ENCODE measurements at regions not wholly inside any gene's neighbourhood (a gene's known extent, or its start where the extent isn't known, plus 50 kb on each side); places are given as distances from the start of the nearest gene placed in this dataset.

- intact Hi-C loops (cut with micrococcal nuclease), result no loop called here
- H3K4me3 Mint-ChIP-seq, result no peak overlapping the region
- H3K4me1 Mint-ChIP-seq (ENCODE audit: low read depth), result peaks cover 2% of the 10 kb centered on the region
- no peaks in the 10 kb centered on the region for H3K9me3 Mint-ChIP-seq
- DNase-seq (no peak), ATAC-seq (no peak)
- no peaks in the 10 kb centered on the region for H3K36me3 Mint-ChIP-seq (ENCODE audit: low read depth)
- ChIA-PET CTCF (no interaction called here), POLR2A (no interaction called here)
- TF ChIP-seq, protein P1, sequence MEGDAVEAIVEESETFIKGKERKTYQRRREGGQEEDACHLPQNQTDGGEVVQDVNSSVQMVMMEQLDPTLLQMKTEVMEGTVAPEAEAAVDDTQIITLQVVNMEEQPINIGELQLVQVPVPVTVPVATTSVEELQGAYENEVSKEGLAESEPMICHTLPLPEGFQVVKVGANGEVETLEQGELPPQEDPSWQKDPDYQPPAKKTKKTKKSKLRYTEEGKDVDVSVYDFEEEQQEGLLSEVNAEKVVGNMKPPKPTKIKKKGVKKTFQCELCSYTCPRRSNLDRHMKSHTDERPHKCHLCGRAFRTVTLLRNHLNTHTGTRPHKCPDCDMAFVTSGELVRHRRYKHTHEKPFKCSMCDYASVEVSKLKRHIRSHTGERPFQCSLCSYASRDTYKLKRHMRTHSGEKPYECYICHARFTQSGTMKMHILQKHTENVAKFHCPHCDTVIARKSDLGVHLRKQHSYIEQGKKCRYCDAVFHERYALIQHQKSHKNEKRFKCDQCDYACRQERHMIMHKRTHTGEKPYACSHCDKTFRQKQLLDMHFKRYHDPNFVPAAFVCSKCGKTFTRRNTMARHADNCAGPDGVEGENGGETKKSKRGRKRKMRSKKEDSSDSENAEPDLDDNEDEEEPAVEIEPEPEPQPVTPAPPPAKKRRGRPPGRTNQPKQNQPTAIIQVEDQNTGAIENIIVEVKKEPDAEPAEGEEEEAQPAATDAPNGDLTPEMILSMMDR (IDR thresholded peaks at IDR 0.05), result no peak
- no peak overlapping the region for H3K27ac Mint-ChIP-seq
- peaks cover 35% of the 10 kb centered on the region for H3K27me3 Mint-ChIP-seq
These were observed 107.8 kb downstream of the ENGASE start for GRCh38 chr17:79182176-79183042.

DNA sequence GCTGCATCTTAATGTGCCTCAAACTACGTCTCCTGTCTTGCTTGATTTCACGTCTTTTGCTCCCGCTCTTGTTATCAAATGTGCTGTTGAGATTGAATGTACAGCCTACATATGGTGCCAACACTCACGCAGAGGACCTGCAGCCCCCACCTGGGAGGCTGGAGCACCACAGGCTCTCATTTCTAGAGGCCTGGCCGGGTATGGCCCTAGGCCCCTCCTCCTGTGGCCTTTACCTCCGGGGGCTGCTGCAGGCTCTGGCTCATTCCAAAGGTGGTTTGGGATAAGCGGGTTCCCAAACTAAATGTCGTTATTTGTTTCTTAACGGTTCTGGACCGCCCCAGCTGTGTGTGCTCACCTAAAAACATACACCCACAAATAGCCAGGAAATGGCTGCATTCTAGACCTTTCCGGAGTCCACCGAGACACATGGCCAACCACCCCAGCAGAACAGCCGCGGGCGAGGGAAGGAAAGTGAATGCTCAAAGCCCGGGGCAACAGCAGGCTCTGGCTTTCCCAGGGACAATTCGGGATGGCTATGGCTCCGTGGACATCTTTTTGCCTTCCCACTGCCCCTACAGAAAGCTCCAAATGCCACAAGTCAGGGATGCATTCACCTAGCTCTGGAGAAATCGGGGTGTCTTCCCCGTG is 105.9 kb downstream of the ENGASE start:
- TF ChIP-seq, protein P1 (IDR thresholded peaks at IDR 0.05), result no peak
- DNase-seq, result no peak
- no peaks in the 10 kb centered on the region for H3K9me3 Mint-ChIP-seq
- POLR2A ChIA-PET, result no interaction called here
- CTCF ChIA-PET, result no interaction called here
- no peak overlapping the region for H3K27ac Mint-ChIP-seq
- no peak overlapping the region for H3K4me3 Mint-ChIP-seq
- peaks cover 26% of the 10 kb centered on the region for H3K27me3 Mint-ChIP-seq
- no peaks in the 10 kb centered on the region for H3K36me3 Mint-ChIP-seq (ENCODE audit: low read depth)
- H3K4me1 Mint-ChIP-seq (ENCODE audit: low read depth), result peaks cover 2% of the 10 kb centered on the region
- intact Hi-C loops (cut with micrococcal nuclease), result no loop called here
- ATAC-seq, result no peak

- CTCF ChIA-PET, result no interaction called here
- no peak for ATAC-seq
- Mint-ChIP-seq H3K27ac (no peak overlapping the region), H3K27me3 (peaks cover 15% of the 10 kb centered on the region), H3K4me3 (no peak overlapping the region), H3K36me3 (ENCODE audit: low read depth) (no peaks in the 10 kb centered on the region), H3K4me1 (ENCODE audit: low read depth) (peaks cover 2% of the 10 kb centered on the region), H3K9me3 (no peaks in the 10 kb centered on the region)
- POLR2A ChIA-PET, result no interaction called here
- no peak for DNase-seq
- TF ChIP-seq, protein P1 (IDR thresholded peaks at IDR 0.05), result no peak
- intact Hi-C loops (cut with micrococcal nuclease), result no loop called here
These were observed 104.7 kb downstream of the ENGASE start for GRCh38 chr17:79179334-79179733.

DNA sequence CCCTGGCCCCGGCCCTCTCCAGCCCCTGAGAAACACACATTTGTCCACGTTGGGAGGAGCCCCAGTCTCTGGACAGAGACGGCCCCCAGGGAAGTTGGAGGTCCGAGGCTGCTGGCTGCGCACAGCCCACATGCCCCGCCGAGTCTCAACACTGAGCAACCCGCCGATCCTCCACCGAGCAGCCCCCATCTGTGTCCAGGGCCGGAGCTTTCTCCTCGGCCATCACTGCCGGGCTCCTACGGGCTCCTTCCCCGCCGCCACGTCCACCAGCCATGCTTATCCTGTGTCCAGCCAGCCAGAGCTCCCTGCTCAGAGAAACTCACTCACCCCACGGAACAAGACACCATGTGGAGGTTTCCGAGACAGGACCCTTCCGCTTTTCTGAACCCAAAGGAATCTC is 103.3 kb downstream of the ENGASE start:
- CTCF ChIA-PET, result interaction anchor here (1.1 kb wide), 1 partner anchor 214 kb away, joined by 5 read pairs; no protein-coding TSS in a partner anchor
- peaks cover 2% of the 10 kb centered on the region for H3K4me1 Mint-ChIP-seq (ENCODE audit: low read depth)

More for the DNA sequence above, 103.3 kb downstream of the ENGASE start:
- Mint-ChIP-seq H3K27ac (no peak overlapping the region), H3K9me3 (no peaks in the 10 kb centered on the region), H3K4me3 (no peak overlapping the region), H3K36me3 (ENCODE audit: low read depth) (no peaks in the 10 kb centered on the region), H3K27me3 (peaks cover 7% of the 10 kb centered on the region)
- TF ChIP-seq, protein P1 (IDR thresholded peaks at IDR 0.05), result no peak
- DNase-seq, result no peak
- ATAC-seq, result no peak
- POLR2A ChIA-PET, result interaction anchor here (0.7 kb wide), 1 partner anchor 85 kb away, joined by 3 read pairs; no protein-coding TSS in a partner anchor
- intact Hi-C loops (cut with micrococcal nuclease), result no loop called here
